GM21723 (cell line): ENCODE measurements at regions not wholly inside any gene's neighbourhood (a gene's known extent, or its start where the extent isn't known, plus 50 kb on each side); places are given as distances from the start of the nearest gene placed in this dataset.

Source experiments
- ATAC-seq: cut with Tn5 transposase; IDR thresholded peaks from one replicate; pipeline ENCODE4 v1.9.1; 2021; ENCODE audit warnings: mild to moderate bottlenecking, moderate library complexity; ENCODE audit not compliant: unreplicated experiment

DNA sequence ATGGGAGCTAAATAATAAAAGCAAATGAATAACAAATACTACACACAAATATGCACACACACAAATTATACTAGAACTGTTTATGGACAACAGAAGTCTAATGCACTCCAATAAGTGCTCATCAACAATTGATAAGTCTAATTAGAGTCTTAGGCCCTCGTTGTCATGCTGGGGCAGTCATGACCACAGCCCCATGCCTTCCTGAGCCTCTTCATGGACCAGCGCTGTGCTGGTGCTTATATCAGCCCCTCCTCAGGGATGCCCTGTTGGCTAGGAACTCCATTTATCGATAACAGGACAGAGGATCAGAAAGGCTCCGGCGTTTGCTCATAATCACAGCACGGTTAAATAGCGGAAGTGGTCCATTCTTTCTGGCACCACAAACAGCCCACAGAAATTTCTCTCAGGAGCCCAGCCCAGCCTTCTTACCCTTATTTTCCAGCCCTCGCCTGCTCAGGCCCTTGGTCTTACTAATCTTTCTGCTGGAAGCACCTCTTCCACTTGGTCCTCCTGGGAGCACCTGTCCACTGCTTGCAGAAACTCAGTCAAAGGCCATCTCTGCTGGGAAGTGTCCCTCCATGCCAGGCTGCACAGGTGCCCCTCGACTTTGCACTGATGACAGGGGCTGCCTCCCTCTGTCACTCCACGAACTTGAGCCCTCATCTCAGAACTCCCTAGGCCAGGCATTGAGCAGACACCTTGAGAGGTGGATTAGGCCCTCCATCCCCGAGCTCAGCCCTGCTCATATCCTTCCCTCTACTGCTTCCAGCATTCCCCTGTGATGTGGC, 500.2 kb upstream of the HS6ST1 start:
- ATAC-seq, result no peak

DNA sequence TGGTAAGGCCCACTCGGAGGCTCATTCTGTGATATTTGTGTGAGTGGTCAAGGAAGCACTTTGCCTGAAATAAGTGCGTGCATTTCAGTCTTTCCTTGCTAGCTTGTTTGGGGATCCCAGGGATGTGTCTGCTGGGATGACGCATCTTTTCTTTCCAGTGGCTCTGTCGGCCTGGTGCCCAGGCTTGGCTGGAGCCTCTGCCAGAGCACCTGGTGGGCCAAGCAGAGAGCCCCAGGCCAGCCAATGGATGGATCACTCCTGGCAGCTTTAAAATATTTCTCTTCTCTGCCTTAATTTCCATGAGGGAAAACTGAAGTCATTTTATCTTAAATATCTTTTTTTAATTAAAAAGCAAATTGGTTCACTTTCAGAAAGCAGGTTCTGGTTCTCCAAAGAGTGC, 501.8 kb upstream of the HS6ST1 start:
- no peak for ATAC-seq

DNA sequence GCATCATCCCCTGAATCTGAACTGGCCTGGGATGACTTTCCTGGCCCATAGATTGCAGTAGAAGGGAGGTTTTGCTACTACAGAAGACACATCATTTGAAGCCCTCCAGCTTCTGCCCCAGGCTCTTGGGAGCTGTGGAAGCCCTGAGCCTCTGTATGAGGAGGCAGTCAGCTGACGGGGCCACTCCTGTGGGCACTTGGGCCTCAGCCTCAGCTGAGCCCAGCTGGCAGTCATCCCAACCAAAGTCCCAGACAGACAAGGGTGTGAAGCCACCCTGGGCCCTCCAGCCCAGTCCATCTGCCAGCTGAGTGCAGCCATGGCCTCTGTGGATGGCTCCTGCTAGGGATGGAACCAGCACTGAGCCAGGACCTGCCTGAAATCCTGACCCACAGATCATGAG, 502.3 kb upstream of the HS6ST1 start:
- no peak for ATAC-seq

DNA sequence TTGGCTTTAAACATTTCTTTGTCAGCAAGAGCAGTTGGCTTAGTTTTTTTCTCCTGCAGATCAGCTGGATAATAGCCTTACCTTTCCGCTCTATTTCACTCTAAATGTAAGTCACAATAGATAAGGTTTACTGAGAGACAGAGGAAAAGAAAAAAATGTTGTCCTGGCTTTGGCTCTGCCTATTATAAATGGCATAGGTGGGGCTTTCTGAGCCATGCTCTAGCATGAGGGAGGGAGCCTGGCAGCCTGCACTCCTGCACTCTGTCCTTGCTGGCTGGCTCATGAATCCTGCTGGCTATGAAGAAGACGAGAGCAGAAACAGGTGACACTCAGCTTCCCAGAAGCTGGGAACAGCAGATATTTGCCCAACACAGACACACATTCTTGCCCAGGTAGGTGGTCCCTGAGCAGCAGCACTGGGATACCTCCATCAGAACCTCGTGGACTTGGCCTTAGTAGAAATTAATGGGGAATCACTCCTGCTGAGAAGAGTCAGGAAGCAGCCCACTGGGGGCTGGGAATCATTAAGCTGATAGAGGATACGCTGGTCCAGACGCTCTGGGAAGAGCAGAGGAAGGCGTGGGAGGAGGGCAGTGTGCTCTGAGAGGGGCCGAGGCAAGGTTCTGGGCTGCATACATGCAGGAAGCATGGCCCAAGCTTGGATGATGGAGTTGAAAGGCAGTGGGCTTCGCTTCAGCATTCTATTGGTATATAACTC, 514.4 kb upstream of the HS6ST1 start:
- ATAC-seq, result no peak

DNA sequence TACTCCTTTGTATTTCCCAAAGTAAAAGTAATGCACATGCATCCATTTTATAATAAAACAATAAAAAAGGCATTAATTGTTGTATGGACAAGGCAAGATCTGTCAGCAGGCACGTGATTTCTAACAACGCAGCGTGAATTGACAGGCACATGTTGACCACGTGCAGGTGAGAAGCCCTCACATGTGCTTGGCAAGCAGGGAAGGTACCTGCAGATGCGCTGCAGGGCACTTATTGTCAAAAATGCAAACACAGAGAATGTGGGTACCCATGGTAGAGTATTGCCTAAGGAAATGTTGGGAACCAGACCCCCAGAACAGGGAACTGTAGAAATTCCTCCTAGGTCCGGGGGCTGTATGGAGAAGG, 515.0 kb upstream of the HS6ST1 start:
- ATAC-seq, result no peak

DNA sequence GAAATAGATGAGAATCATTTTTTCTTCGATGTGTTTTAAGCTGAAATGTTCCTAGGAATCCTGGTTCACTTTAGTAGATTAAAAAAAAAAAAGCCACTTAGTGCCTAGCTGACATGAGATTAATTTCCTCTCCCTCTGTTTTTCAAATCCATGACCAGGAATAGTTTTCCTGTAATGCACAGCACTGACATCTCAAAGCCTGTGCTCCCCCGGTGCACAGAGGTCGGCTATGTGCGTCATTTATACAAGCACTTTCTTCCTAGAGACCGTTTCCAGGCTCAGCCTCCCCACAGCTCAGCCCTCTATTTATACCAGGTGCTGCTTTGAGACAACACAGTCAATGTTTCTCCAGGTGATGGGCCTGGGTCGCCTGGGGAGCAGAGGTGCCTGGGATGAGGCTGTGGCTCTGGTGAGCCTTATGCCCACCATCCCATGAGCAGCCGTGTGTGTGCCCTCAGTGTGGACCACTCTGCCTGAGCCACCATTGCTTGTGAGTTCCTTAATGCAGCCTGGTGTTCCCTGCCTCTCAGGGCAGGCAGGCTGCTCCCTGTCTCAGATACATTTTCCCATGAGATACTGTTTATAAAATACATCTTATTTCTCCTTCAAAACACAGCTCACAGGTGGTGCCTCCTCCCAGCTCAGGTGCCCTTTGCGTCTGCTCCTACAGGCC, 515.7 kb upstream of the HS6ST1 start:
- ATAC-seq, result no peak

DNA sequence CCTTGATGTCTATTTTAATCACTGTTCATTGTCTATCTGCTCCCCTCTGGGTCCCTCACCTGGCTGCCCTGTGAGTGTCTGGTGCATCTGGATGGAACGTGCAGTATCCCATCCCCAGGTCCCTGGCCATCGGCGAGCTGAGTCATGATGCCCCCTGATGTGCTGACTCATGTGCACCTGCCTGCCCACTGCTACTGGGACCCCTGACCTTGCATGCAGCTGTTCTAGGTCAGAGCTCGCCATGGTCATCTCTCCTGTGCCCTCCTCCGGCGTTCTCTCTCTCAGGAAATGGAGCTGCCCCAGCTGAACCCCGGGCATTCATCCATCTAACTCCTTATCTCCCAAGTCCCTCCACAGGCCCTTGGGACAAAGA, 516.2 kb upstream of the HS6ST1 start:
- no peak for ATAC-seq

DNA sequence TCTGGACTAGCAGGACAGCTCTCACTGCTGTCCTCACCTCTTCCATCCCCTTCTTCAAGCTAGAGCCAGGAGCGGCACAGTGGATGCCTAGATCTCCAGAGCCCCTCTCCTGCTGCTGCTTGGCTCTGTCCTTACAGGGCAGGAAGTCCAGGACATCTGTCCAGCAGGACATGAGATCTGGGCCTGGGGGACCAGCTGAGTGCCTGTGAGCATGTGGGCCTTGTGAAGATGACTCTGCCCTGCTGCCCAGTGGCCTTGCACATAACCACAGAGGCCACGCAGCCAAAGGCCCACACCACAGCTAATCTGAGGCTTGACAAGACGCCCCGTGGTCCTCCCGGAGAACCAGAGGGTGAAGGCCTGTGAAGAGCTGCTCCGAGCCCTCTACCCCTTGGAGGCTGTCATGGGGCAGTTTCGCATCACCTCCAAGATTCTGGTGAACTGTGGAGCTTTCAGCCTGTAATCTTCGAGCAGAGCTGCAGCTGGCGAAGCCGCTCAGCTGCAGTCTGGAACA, 516.7 kb upstream of the HS6ST1 start:
- ATAC-seq, result no peak

DNA sequence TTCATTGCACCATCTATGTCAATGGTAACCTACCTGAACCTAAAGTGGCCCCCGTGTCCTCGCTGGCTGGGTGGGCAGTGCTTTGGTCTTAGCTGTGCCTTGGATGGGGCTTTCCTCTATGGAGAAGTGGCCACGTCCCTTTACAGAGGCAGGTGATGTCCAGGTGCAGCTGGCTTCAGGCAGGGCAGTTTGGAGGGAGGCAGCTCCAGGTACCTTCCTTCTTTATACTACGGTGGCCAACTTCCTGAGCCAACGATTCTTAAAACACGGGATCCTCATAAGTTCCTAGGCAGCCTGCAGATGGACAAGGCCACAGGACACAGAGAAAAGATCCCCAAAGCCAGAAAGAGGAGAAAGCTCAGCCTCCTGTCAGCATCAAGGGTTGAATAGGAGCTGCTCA, 517.3 kb upstream of the HS6ST1 start:
- no peak for ATAC-seq

DNA sequence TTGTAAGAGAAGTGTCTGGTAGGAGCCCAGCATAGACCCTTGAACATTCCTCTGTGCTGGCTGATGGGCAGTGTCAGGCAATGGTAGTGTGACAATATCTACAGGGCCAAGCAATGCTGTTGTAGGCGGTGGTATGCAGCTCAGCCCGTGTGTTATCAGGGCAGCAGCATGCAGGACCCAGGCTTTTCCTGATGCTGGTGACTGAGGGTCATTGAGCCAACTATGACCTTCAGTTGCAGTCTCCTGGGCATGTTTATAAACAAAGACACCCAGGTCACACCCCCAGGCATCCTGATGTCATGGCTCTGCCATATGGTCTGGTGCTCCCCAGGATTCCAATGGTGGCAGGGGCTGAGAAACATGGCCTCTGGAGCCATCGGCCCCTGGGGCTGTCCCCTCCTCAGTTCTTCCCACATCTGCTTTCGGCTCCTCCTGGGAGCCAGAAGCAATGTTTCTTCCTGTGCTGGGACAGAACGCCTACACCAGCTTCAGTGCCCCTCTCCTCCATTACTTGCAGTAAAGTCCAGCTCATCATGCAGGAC, 518.0 kb upstream of the HS6ST1 start:
- no peak for ATAC-seq

DNA sequence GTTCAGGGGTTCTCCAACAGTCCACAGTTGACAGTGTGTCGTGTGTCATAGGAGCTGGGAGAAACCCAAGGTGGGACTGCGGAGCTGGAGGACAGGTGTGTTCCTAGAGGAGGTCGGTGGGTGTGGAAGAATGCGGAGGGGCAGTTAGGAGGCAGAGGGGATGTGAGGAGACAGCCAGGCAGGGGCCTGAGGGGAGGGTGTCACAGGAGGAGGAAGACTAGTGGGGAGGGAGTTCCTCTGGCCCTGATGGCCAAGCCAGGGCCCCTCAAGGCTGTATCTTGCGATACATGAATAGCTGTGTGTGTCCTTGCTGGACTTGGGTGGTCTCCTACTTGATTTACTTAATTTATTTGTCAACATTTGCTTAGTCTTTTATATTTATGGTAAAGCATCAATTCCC, 519.6 kb upstream of the HS6ST1 start:
- ATAC-seq, result no peak

DNA sequence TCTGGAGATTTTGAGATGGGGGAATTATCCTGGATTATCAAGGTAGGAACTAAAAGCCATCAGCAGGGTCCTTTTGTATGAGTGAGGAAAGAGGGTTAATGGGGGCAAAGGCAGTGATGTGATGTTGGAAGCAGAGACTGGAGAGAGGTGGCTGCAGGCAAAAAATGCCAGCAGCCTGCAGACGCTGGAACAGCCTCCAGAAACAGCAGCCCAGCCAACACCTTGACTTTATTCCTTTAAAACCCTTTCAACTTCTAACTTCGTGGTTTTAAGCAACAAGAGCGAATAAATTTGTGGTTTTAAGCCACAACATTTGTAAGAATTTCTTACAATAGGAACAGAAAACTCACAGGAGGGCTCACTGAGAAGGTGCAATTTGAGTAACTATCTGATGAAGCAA, 523.1 kb upstream of the HS6ST1 start:
- no peak for ATAC-seq

DNA sequence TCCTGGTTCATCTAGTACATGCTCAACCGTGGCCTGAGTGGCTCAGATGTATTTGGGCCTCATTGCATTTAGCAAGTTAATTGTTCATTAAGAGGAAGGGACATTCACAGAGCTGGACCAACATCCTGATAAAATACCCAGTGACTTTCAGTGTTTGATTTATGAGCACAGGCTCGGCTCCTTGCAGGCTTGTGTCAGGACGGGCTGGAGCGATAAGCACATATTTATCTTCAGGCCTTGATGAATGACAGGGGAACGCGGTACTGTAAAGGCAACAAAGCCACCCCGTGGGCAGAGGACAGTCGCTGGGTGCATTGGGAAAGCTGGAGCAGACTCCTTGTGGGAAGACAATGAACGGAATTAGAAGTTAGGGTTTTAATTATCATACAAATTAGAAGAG, 548.6 kb upstream of the HS6ST1 start:
- no peak for ATAC-seq

DNA sequence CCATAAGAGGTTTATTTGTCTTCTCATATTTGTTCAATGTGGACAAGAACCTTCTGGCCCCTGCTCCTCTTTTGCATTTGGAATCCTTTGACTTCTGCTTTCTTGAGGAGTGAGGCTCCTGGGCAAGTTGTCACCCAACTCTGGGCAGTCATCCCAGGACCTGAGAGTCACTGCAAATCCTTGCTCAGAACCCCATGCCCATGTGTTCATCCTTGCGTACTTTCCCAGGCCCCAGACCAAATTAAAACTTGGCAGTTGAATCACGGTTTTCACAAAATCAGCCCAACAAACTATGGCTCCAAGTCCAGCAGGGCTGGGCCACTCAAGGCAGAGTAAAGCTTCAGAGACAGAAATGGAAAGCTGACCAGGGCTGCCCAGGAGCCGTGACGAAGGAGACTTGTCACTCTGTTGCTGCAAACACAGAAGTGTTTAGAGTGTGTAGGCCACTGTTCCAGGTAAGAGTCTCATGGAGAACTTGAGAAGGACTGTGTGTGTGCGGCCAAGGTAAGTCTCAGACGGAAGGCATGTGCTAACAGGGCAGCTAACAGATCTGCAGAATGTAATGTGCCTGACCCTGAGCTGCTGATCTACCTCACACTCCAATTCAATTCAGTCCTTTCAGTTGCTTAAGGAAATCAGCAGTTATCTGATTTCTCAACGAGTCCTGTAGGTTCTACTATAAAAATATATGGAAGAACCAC, 549.4 kb upstream of the HS6ST1 start:
- no peak for ATAC-seq

DNA sequence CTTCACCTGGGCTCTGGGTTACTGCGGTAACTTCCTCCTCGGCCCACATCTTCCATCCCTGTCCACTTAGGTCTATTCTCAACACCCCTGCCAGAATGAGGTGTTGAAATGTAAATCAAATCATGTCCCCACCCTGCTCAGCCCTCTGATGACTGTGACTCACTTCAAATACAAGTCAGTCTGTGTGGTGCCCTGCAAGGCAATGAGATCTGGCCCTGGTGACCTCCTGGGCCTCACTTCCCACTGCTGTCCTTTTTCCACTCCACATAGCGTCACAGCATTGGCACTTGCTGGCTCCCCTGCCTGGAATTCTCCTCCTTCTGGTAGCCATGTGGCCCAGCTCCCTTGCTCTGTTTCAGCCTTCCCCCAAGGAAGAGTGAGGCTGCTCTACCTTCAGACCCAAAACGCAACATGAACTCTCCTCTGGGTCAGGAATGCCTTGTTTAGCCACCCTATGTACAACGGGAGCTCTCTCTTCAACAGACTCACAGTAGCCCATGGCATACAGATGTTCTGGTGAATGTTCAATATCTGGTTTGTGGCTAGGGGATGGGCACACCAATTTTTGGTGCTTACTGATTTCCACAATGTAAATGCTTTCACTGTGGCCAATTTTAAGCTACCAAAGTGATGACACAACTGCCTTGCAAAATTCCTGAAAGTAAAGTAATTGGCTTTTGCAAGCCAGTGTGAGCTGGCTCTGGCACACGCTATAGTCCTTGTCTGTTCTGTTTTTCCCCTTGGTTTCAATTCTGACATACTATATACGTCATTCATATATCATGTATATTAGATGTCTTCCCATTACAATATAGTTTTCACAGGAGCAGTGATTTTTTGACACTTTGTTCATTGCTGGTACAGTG, 550.3 kb upstream of the HS6ST1 start:
- no peak for ATAC-seq

DNA sequence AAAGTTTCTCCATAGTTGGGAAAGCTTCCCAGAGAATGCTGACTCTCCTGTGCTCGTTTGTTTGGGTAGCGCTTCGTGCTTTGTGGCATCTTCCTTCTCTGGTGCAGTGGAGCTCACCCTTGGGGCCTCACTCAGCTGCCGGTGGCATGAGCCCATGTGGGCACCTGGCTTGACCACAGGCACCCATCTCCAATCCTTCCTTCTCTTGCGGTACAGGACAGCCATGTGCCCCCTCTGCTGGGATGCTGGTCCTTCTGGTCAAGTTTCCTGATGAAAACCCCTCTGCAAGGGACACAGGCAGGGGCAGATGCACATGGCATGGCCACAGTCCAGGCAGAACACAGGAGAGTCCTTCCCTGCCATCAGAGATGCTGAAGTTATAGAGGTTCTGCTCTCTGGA, 555.9 kb upstream of the HS6ST1 start:
- ATAC-seq, result no peak

DNA sequence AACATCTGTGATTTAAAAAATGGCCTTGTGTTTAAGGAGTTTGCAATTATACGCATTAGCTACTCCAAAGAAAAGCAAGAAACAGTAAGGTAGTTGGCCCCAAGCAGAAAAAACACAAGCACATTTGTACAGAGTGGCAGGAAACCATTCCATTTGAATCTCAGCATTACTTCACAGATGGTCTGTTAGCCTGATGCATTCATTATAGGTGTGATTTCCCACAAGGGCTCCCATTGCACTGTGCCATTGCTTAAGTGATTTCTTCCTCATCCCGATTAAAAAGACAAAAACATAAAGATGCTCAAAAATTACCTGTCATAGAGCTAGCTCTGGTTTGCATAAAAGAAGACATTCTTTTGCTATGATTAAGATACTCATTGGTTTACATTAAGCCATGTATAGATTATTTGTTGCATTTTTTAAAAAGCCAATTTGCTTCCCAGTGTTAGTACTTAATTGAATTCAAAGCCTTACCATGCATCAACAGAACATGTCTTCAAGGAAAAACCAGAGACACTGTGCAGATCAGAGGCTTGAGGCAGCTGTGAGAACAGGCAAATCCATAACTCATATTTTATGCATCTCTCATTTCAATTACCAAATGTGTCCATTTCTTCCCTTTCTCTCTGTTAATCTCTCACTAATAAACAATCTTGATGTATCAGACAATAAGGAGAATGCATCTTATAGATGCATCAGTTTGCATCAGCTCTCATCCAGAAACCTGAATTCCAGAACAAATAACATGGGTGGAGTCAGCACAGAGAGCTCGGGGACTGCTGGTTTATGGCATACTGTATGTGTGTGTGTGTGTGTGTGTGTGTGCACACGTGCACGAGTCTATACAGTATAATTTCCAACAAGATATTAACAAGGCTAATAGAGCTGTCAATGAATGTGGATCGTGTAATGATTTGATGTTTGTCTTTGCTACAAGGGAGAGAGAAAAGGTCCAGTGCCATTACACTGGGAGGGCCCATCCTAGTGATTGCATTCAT, 558.6 kb upstream of the HS6ST1 start:
- no peak for ATAC-seq

DNA sequence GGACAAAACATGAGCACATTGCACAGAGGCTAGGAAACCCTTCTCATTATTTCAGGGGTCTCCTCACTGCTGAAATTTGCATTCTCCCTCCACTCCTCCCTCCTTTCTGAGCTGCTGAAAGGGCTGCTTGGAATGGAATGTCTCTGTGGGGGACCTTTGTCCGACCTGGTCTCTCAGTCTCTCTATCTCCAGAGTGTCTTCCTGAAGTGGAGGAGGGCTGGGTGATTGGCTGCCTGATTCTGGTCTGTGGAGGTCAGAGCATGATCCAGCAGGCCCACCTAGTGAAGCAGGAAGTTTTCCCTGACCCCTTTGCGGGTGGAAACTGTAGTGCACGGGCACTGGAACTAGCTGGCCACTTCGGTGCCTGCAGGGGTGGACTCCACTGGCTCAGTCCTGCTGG, 560.5 kb upstream of the HS6ST1 start:
- no peak for ATAC-seq

DNA sequence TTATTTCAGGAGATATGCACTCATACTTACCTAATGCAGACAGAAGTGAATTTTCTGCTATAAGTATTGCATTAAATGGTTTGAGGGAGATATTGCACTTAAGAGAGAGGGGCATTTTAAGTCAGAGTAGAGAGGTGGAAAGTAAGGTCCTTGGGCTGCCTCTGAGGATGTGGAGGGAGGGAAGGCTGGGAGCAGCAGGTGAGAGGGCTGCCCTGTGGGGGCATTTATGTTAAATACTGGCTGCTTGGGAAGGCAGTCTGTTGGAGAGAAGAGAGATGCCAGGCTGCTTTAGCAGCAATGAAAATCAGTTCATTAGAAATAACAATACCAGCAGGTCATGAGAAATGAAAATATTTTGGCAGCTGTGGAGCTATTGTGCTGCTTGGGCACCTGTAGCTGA, 576.2 kb upstream of the HS6ST1 start:
- ATAC-seq, result no peak
